SK-N-SH (cell line): ENCODE measurements at regions not wholly inside any gene's neighbourhood (a gene's known extent, or its start where the extent isn't known, plus 50 kb on each side); places are given as distances from the start of the nearest gene placed in this dataset.

Experiments
- CTCF ChIA-PET: fragments of 300-600, 350-600 bp; formaldehyde crosslinking; extraction: SDS; loops from one replicate; lab custom pipeline; 2021; lab: Yijun Ruan, JAX
- POLR2A ChIA-PET: fragments of 350-600 bp; sonication (Branson Sonifier 250); formaldehyde crosslinking; extraction: SDS; loops from one replicate; lab custom pipeline; 2020; ENCODE audit warnings: antibody characterized with exemption, inconsistent platforms; lab: Yijun Ruan, JAX
- DNase-seq: peaks from one replicate; pipeline ENCODE4 v3.0.0; 2012
- H2AFZ ChIP-seq: fragments of 200-600 bp; sonication (generic); 2 replicates; pipeline ENCODE4 v1.8.1; 2016; ENCODE audit warnings: antibody characterized with exemption, mild to moderate bottlenecking, low read depth
- H3F3A ChIP-seq: fragments of 200-600 bp; sonication (generic); replicated peaks from 2 replicates; pipeline ENCODE3; 2016; ENCODE audit warnings: antibody characterized with exemption, mild to moderate bottlenecking; ENCODE audit not compliant: insufficient read depth
- H3K27ac ChIP-seq, 2 experiments: fragments of 200-500 bp in 1 of 2; fragments of 200-600 bp in 1 of 2; sonication (Bioruptor generic) in 1 of 2; sonication (generic), shearing (Covaris generic) in 1 of 2; 2 replicates each; pipeline versions ENCODE4 v1.5.1 to v1.6.1; 2014 to 2016; ENCODE audit warnings: low read depth in 2 of 2, inconsistent platforms in 1 of 2, low read length in 1 of 2, mild to moderate bottlenecking in 1 of 2, mixed read lengths in 1 of 2
- H3K27me3 ChIP-seq: fragments of 200-600 bp; sonication (generic), shearing (Covaris generic); 2 replicates; pipeline ENCODE4 v1.6.1; 2016; ENCODE audit warnings: mixed run types; ENCODE audit not compliant: insufficient read depth
- H3K36me3 ChIP-seq, 2 experiments: fragments of 200-500 bp in 1 of 2; fragments of 200-600 bp in 1 of 2; sonication (Bioruptor generic) in 1 of 2; sonication (generic) in 1 of 2; replicated peaks in 1 of 2; 2 replicates each; pipeline versions ENCODE3 to v1.5.1; 2014 to 2016; ENCODE audit warnings: low read length in 1 of 2, mild to moderate bottlenecking in 1 of 2; ENCODE audit not compliant: insufficient read depth in 2 of 2, control insufficient read depth in 1 of 2
- H3K4me1 ChIP-seq, 2 experiments: fragments of 200-500 bp in 1 of 2; fragments of 200-600 bp in 1 of 2; sonication (Bioruptor generic) in 1 of 2; sonication (generic), shearing (Covaris generic) in 1 of 2; 2 replicates each; pipeline versions ENCODE4 v1.5.1 to v1.6.1; 2014 to 2016; ENCODE audit warnings: low read depth in 1 of 2, low read length in 1 of 2, mixed run types in 1 of 2; ENCODE audit not compliant: insufficient read depth in 2 of 2, control insufficient read depth in 1 of 2
- H3K4me2 ChIP-seq: fragments of 200-600 bp; sonication (generic), shearing (Covaris generic); 2 replicates; pipeline ENCODE4 v1.6.1; 2017; ENCODE audit warnings: mixed run types
- H3K4me3 ChIP-seq, 2 experiments: fragments of 200-500 bp in 1 of 2; fragments of 200-600 bp in 1 of 2; sonication (Bioruptor generic) in 1 of 2; sonication (generic), shearing (Covaris generic) in 1 of 2; 2 replicates each; pipeline versions ENCODE4 v1.5.1 to v1.8.1; 2014 to 2016; ENCODE audit warnings: low read depth in 2 of 2, inconsistent platforms in 1 of 2, low read length in 1 of 2, mild to moderate bottlenecking in 1 of 2, mixed read lengths in 1 of 2, moderate library complexity in 1 of 2
- H3K79me2 ChIP-seq: fragments of 200-600 bp; sonication (generic); 2 replicates; pipeline ENCODE4 v1.8.1; 2017; ENCODE audit warnings: mild to moderate bottlenecking; ENCODE audit not compliant: insufficient read depth
- H3K9ac ChIP-seq: fragments of 200-600 bp; sonication (generic); 2 replicates; pipeline ENCODE4 v1.6.1; 2017; ENCODE audit warnings: mixed run types
- H3K9me2 ChIP-seq: fragments of 200-600 bp; sonication (generic); 2 replicates; pipeline ENCODE4 v1.6.1; 2017; ENCODE audit warnings: mixed run types
- H3K9me3 ChIP-seq: fragments of 200-600 bp; sonication (generic); 2 replicates; pipeline ENCODE4 v1.6.1; 2017; ENCODE audit warnings: mixed run types, mild to moderate bottlenecking, moderate library complexity
- H4K20me1 ChIP-seq: fragments of 200-600 bp; sonication (generic); 2 replicates; pipeline ENCODE4 v1.6.1; 2017; ENCODE audit warnings: mild to moderate bottlenecking, mixed run types; ENCODE audit not compliant: insufficient read depth
- CHD2 ChIP-seq: fragments of 150-350 bp; IDR thresholded peaks from 2 replicates; pipeline ENCODE4 v1.6.1; 2018; ENCODE audit warnings: low read length; ENCODE audit not compliant: partially characterized antibody
- ELF1 ChIP-seq: IDR thresholded peaks from 2 replicates; pipeline ENCODE4 v1.4.0; 2012
- EP300 ChIP-seq, 2 experiments: IDR thresholded peaks; 2 replicates each; pipeline versions ENCODE4 v1.4.0 to v1.6.1; 2012; ENCODE audit warnings: borderline replicate concordance in 1 of 2, low read depth in 1 of 2, low read length in 1 of 2
- EZH2phosphoT487 ChIP-seq: fragments of 200-600 bp; sonication (generic); IDR thresholded peaks from 2 replicates; pipeline ENCODE4 v1.6.1; 2017; ENCODE audit warnings: low read depth, mixed run types, mild to moderate bottlenecking, antibody characterized with exemption, moderate library complexity, borderline replicate concordance
- FOXJ3 ChIP-seq: sonication (generic); formaldehyde crosslinking; IDR thresholded peaks from 2 replicates; pipeline ENCODE4 v1.5.1; 2020; ENCODE audit warnings: mild to moderate bottlenecking, missing genetic modification reagents
- GABPA ChIP-seq: IDR thresholded peaks from 2 replicates; pipeline ENCODE4 v1.4.0; 2012; ENCODE audit warnings: low read depth, mild to moderate bottlenecking
- GATA2 ChIP-seq: sonication (generic); formaldehyde crosslinking; IDR thresholded peaks from 2 replicates; pipeline ENCODE4 v1.5.0; 2020; ENCODE audit warnings: mild to moderate bottlenecking, missing genetic modification reagents
- IRF3 ChIP-seq: fragments of 150-350 bp; IDR thresholded peaks from 2 replicates; pipeline ENCODE4 v1.6.1; 2016; ENCODE audit warnings: mild to moderate bottlenecking, low read depth, low read length
- MXI1 ChIP-seq: IDR thresholded peaks from 2 replicates; pipeline ENCODE4 v1.6.1; 2012; ENCODE audit warnings: mild to moderate bottlenecking, low read depth, low read length, improper control_type of control experiment
- NFIC ChIP-seq: IDR thresholded peaks from 2 replicates; pipeline ENCODE4 v1.4.0; 2012; ENCODE audit warnings: borderline replicate concordance
- NRF1 ChIP-seq: IDR thresholded peaks from 2 replicates; pipeline ENCODE4 v1.6.1; 2012; ENCODE audit warnings: low read depth, mild to moderate bottlenecking, low read length
- RAD21 ChIP-seq: IDR thresholded peaks from 2 replicates; pipeline ENCODE4 v1.6.1; 2012; ENCODE audit warnings: mild to moderate bottlenecking, low read length
- REST ChIP-seq: IDR thresholded peaks from 2 replicates; pipeline ENCODE4 v1.6.1; 2012; ENCODE audit warnings: mild to moderate bottlenecking, low read depth, low read length, moderate library complexity
- RFX5 ChIP-seq: IDR thresholded peaks from 2 replicates; pipeline ENCODE4 v1.6.1; 2012; ENCODE audit warnings: mild to moderate bottlenecking, improper control_type of control experiment, low read length
- TAF1 ChIP-seq: IDR thresholded peaks from 2 replicates; pipeline ENCODE4 v1.6.1; 2012; ENCODE audit warnings: low read depth, mild to moderate bottlenecking, low read length, moderate library complexity, borderline replicate concordance
- TCF12 ChIP-seq: IDR thresholded peaks from 2 replicates; pipeline ENCODE4 v1.4.0; 2012
- TEAD4 ChIP-seq: IDR thresholded peaks from 2 replicates; pipeline ENCODE4 v1.4.0; 2012; ENCODE audit warnings: mild to moderate bottlenecking, borderline replicate concordance; ENCODE audit not compliant: insufficient read depth
- USF2 ChIP-seq: fragments of 150-350 bp; IDR thresholded peaks from 2 replicates; pipeline ENCODE4 v1.6.1; 2017; ENCODE audit warnings: antibody characterized with exemption, low read length, low read depth, borderline replicate concordance

- H3K27ac ChIP-seq, result no peak overlapping the region
- H3K4me1 ChIP-seq, result no peaks in the 10 kb centered on the region
- H3K4me2 ChIP-seq, result no peak overlapping the region
- no peaks in the 10 kb centered on the region for H3K27me3 ChIP-seq
- H3K9me2 ChIP-seq, result no peaks in the 10 kb centered on the region
- no peaks in the 10 kb centered on the region for H4K20me1 ChIP-seq
- no peak overlapping the region for H3K9ac ChIP-seq
- POLR2A ChIA-PET, result no interaction called here
- no peaks in the 10 kb centered on the region for H3K79me2 ChIP-seq
- TF ChIP-seq IRF3 (no peak), ELF1 (no peak), CHD2 (no peak), GATA2 (CRISPR knock-in tag) (no peak), NFIC (no peak), MXI1 (no peak), EZH2phosphoT487 (no peak), USF2 (no peak), RAD21 (no peak), FOXJ3 (CRISPR knock-in tag) (no peak), REST (no peak), TCF12 (no peak), RFX5 (no peak), GABPA (no peak), TAF1 (no peak), NRF1 (no peak), EP300 (IDR thresholded peaks at IDR 0.05; ENCODE audit: borderline replicate concordance in 1 of 2, low read depth in 1 of 2, low read length in 1 of 2) (no peak), TEAD4 (no peak)
- CTCF ChIA-PET, result no interaction called here
- H3F3A ChIP-seq, result no peaks in the 10 kb centered on the region
- H2AFZ ChIP-seq, result no peak overlapping the region
- DNase-seq, result no peak
- H3K36me3 ChIP-seq, result no peaks in the 10 kb centered on the region
- H3K4me3 ChIP-seq, result no peak overlapping the region; a peak in 1 of 4 replicates
- no peaks in the 10 kb centered on the region for H3K9me3 ChIP-seq
These were observed 88.3 kb upstream of the HTR1E start for GRCh38 chr6:86848986-86849385.
